ENCODE measurements at regions not wholly inside any gene's neighbourhood (a gene's known extent, or its start where the extent isn't known, plus 50 kb on each side); places are given as distances from the start of the nearest gene placed in this dataset.

GRCh38 chr5:117829646-117830045, 1158.7 kb downstream of the DTWD2 start:
- H4K20me1 ChIP-seq (ENCODE audit: control insufficient read depth, insufficient read depth, insufficient read length): no peaks in the 10 kb centered on the region
- Mint-ChIP-seq H3K4me1 (peaks cover 8 to 13% of the 10 kb centered on the region in 2 experiments; a peak in 3 of 4 replicates), H3K27ac (no peak overlapping the region), H3K27me3 (ENCODE audit: low read depth) (no peaks in the 10 kb centered on the region), H3K4me3 (no peak overlapping the region), H3K9me3 (peaks cover 1 to 15% of the 10 kb centered on the region in 2 experiments; a peak in 4 of 5 replicates), H3K36me3 (ENCODE audit: insufficient read depth in 1 of 3, low read depth in 3 of 3) (peaks cover 0 to 7% (median 5%) of the 10 kb centered on the region in 3 experiments; a peak in 3 of 7 replicates)
- H3K9ac ChIP-seq (ENCODE audit: extremely low read depth, insufficient read length, low read length): no peak overlapping the region
- H2BK15ac ChIP-seq (ENCODE audit: low read depth, low read length): no peak overlapping the region
- no peaks in the 10 kb centered on the region for H3K23me2 ChIP-seq (ENCODE audit: insufficient read length, low read depth, low read length, poor library complexity, severe bottlenecking)
- no peak overlapping the region for H2BK12ac ChIP-seq (ENCODE audit: insufficient read length, low read depth, low read length)
- no peak overlapping the region for H3K4me2 ChIP-seq (ENCODE audit: insufficient read depth, insufficient read length, low read length)
- no peak for TF ChIP-seq CTCF (conservative IDR thresholded peaks at IDR 0.05)
- no peak overlapping the region for H4K5ac ChIP-seq (ENCODE audit: insufficient read length, low read depth, low read length)
- peak; percentile 42 for DNase-seq
- H2AK5ac ChIP-seq (ENCODE audit: insufficient read length, low read length): no peak overlapping the region
- H3K4ac ChIP-seq (ENCODE audit: low read depth, low read length): no peak overlapping the region
- no CpG with 5 or more reads among the region's 3 CpGs for WGBS (ENCODE audit: extremely low coverage, insufficient read length, low lambda C conversion rate)
- H4K91ac ChIP-seq (ENCODE audit: insufficient read length, low read depth, low read length): no peak overlapping the region
- H2AFZ ChIP-seq (ENCODE audit: low read length): no peak overlapping the region
- no peak overlapping the region for H3T11ph ChIP-seq (ENCODE audit: low read length)
- H4K8ac ChIP-seq (replicated peaks; ENCODE audit: insufficient read length, low read depth, low read length): no peak overlapping the region
- no peaks in the 10 kb centered on the region; the same call in 1 of the 2 replicates for H3K79me2 ChIP-seq (ENCODE audit: insufficient read depth, low read length)
- H2BK120ac ChIP-seq (ENCODE audit: low read depth, low read length, poor library complexity, severe bottlenecking): no peak overlapping the region
- H3K27me3 ChIP-seq (ENCODE audit: insufficient read depth, low read length): no peaks in the 10 kb centered on the region
- H3K18ac ChIP-seq (ENCODE audit: insufficient read length, low read depth, low read length): no peak overlapping the region
- H2BK5ac ChIP-seq (ENCODE audit: insufficient read length, low read length): no peak overlapping the region
- H2BK20ac ChIP-seq (ENCODE audit: low read depth, low read length, poor library complexity, severe bottlenecking): no peak overlapping the region
- H3K56ac ChIP-seq (ENCODE audit: insufficient read length, low read depth, low read length): no peak overlapping the region
- no peaks in the 10 kb centered on the region for H3K79me1 ChIP-seq (ENCODE audit: insufficient read depth, low read depth, low read length, poor library complexity, severe bottlenecking)
- 0 out of 2 replicates have a peak overlapping the region, but pooled peaks have one; percentile 66 for H3K14ac ChIP-seq (ENCODE audit: insufficient read depth, low read length)
- no peak overlapping the region for H3K27ac ChIP-seq (ENCODE audit: insufficient read length, low read depth, low read length)
- no peaks in the 10 kb centered on the region for H3K9me3 ChIP-seq (ENCODE audit: control insufficient read depth, low read depth, low read length)
- H3K23ac ChIP-seq (ENCODE audit: insufficient read length, low read depth, low read length): no peak overlapping the region
- H3K4me1 ChIP-seq (ENCODE audit: insufficient read depth, low read length): no peaks in the 10 kb centered on the region; the same call in 1 of the 2 replicates
